B cell (primary cell): ENCODE measurements at regions not wholly inside any gene's neighbourhood (a gene's known extent, or its start where the extent isn't known, plus 50 kb on each side); places are given as distances from the start of the nearest gene placed in this dataset.

ENCODE experiments used
- ATAC-seq: fragments of 200-7000 bp; cut with Tn5 transposase; one replicate; pipeline ENCODE4 v1.10.0; 2021; ENCODE audit warnings: low read depth, mild to moderate bottlenecking, moderate number of reproducible peaks, moderate library complexity
- CTCF ChIA-PET: fragments of 350-600 bp; sonication (Branson Sonifier 250); formaldehyde crosslinking; loops from one replicate; lab custom pipeline; 2021; ENCODE audit warnings: antibody characterized with exemption, inconsistent platforms; lab: Charles Lee
- POLR2A ChIA-PET: fragments of 350-600 bp; sonication (Branson Sonifier 250); formaldehyde crosslinking; loops from one replicate; lab custom pipeline; 2021; ENCODE audit warnings: antibody characterized with exemption; lab: Charles Lee
- DNase-seq: peaks from one replicate; pipeline ENCODE4 v3.0.0; 2013
- H2AFZ ChIP-seq: 2 replicates; pipeline ENCODE4 v1.6.1; 2012; ENCODE audit warnings: mild to moderate bottlenecking, low read depth, low read length; ENCODE audit not compliant: insufficient read depth, poor library complexity, severe bottlenecking
- H3K27ac ChIP-seq, 2 donors: 1 replicate in 1 of 2; 2 replicates in 1 of 2; pipeline ENCODE4 v1.5.1; 2012 to 2013; ENCODE audit warnings: low read length in 2 of 2, mild to moderate bottlenecking in 2 of 2, moderate library complexity in 1 of 2
- H3K27me3 ChIP-seq, 4 experiments: fragments of 200-600 bp in 1 of 4; sonication (generic) in 1 of 4; replicated peaks in 1 of 4; 1 replicate in 2 of 4; 2 replicates in 2 of 4; pipeline versions ENCODE4 v1.6.1 to v1.7.0; 2013 to 2016; ENCODE audit warnings: low read length in 3 of 4, mild to moderate bottlenecking in 2 of 4, mixed read lengths in 1 of 4, moderate library complexity in 1 of 4; ENCODE audit not compliant: insufficient read depth in 4 of 4, control insufficient read depth in 3 of 4; ENCODE audit errors: control extremely low read depth in 1 of 4
- H3K36me3 ChIP-seq, 2 experiments: replicated peaks in 1 of 2; 1 replicate in 1 of 2; 2 replicates in 1 of 2; pipeline versions ENCODE4 v1.6.1 to v1.7.1; 2013; ENCODE audit warnings: low read length in 1 of 2; ENCODE audit not compliant: insufficient read depth in 2 of 2, control insufficient read depth in 1 of 2; ENCODE audit errors: control extremely low read depth in 1 of 2, extremely low read depth in 1 of 2
- H3K4me1 ChIP-seq, 2 donors: fragments of 200-600 bp in 1 of 2; sonication (generic) in 1 of 2; 1 replicate in 1 of 2; 2 replicates in 1 of 2; pipeline versions ENCODE4 v1.5.1 to v1.6.1; 2013 to 2017; ENCODE audit warnings: low read length in 2 of 2; ENCODE audit not compliant: control insufficient read depth in 2 of 2, insufficient read depth in 2 of 2
- H3K4me2 ChIP-seq: replicated peaks from 2 replicates; pipeline ENCODE3; 2012; ENCODE audit warnings: mild to moderate bottlenecking, low read depth, low read length; ENCODE audit not compliant: poor library complexity, severe bottlenecking
- H3K4me3 ChIP-seq, 5 experiments: fragments of 200-600 bp in 1 of 5; sonication (generic) in 1 of 5; 1 replicate in 3 of 5; 2 replicates in 2 of 5; pipeline versions ENCODE4 v1.5.1 to v1.7.0; 2011 to 2016; ENCODE audit warnings: low read length in 4 of 5, mild to moderate bottlenecking in 4 of 5, low read depth in 2 of 5, control low read depth in 1 of 5, moderate library complexity in 1 of 5; ENCODE audit not compliant: insufficient read depth in 1 of 5; ENCODE audit errors: control extremely low read depth in 1 of 5, extremely low read depth in 1 of 5
- H3K79me2 ChIP-seq: fragments of 200-600 bp; sonication (generic); one replicate; pipeline ENCODE4 v1.6.0; 2016; ENCODE audit warnings: low read length; ENCODE audit not compliant: control insufficient read depth, insufficient read depth
- H3K9ac ChIP-seq: fragments of 200-600 bp; sonication (generic); 2 replicates; pipeline ENCODE4 v1.6.1; 2017; ENCODE audit warnings: mild to moderate bottlenecking, low read length, moderate library complexity
- H3K9me3 ChIP-seq, 3 donors: one replicate each; pipeline versions ENCODE4 v1.6.1 to v1.7.1; 2013; ENCODE audit warnings: low read length in 2 of 3; ENCODE audit not compliant: control insufficient read depth in 2 of 3, insufficient read depth in 1 of 3; ENCODE audit errors: control extremely low read depth in 1 of 3
- H4K20me1 ChIP-seq: 2 replicates; pipeline ENCODE4 v1.6.0; 2012; ENCODE audit warnings: mild to moderate bottlenecking, low read length; ENCODE audit not compliant: insufficient read depth, control insufficient read depth, poor library complexity, severe bottlenecking
- H3K27ac Mint-ChIP-seq: one replicate; pipeline ENCODE4 v1.8.0; 2021; ENCODE audit warnings: mixed read lengths
- H3K27me3 Mint-ChIP-seq: one replicate; pipeline ENCODE4 v1.8.0; 2021; ENCODE audit warnings: mixed read lengths
- H3K4me1 Mint-ChIP-seq: one replicate; pipeline ENCODE4 v1.8.0; 2021; ENCODE audit warnings: mixed read lengths
- H3K4me3 Mint-ChIP-seq: one replicate; pipeline ENCODE4 v1.8.0; 2021; ENCODE audit warnings: mixed read lengths
- H3K9me3 Mint-ChIP-seq: one replicate; pipeline ENCODE4 v1.8.0; 2022; ENCODE audit warnings: mixed read lengths; ENCODE audit not compliant: insufficient read depth
- EZH2 ChIP-seq: IDR thresholded peaks from 2 replicates; pipeline ENCODE4 v1.6.1; 2012; ENCODE audit warnings: borderline replicate concordance, low read depth, mild to moderate bottlenecking, moderate library complexity, low read length; ENCODE audit not compliant: insufficient read depth, poor library complexity, severe bottlenecking
- WGBS: methylation state at CpG from one replicate; pipeline ENCODE4 v1.1.5; 2013; ENCODE audit warnings: missing lambda C conversion rate; ENCODE audit not compliant: insufficient coverage; 5-methylcytosine and 5-hydroxymethylcytosine counted together
- intact Hi-C: fragments of 100-400 bp; cut with micrococcal nuclease; formaldehyde crosslinking; loops from one replicate; pipeline ENCODE4 v1.10.0; 2022
- TF ChIP-seq, protein P1 (sequence below): fragments of 200-600 bp; IDR thresholded peaks from one replicate; pipeline ENCODE4 v1.8.0; 2022; ENCODE audit warnings: antibody characterized with exemption, mild to moderate bottlenecking

- no peak overlapping the region for H3K4me2 ChIP-seq
- no peaks in the 10 kb centered on the region for H4K20me1 ChIP-seq
- Mint-ChIP-seq H3K4me3 (no peak overlapping the region), H3K9me3 (peaks cover 7% of the 10 kb centered on the region), H3K4me1 (no peaks in the 10 kb centered on the region), H3K27me3 (peaks cover 3% of the 10 kb centered on the region), H3K27ac (no peak overlapping the region)
- ChIA-PET POLR2A (no interaction called here), CTCF (no interaction called here)
- no peak overlapping the region for H3K9ac ChIP-seq
- no peak for TF ChIP-seq EZH2
- TF ChIP-seq, protein P1, sequence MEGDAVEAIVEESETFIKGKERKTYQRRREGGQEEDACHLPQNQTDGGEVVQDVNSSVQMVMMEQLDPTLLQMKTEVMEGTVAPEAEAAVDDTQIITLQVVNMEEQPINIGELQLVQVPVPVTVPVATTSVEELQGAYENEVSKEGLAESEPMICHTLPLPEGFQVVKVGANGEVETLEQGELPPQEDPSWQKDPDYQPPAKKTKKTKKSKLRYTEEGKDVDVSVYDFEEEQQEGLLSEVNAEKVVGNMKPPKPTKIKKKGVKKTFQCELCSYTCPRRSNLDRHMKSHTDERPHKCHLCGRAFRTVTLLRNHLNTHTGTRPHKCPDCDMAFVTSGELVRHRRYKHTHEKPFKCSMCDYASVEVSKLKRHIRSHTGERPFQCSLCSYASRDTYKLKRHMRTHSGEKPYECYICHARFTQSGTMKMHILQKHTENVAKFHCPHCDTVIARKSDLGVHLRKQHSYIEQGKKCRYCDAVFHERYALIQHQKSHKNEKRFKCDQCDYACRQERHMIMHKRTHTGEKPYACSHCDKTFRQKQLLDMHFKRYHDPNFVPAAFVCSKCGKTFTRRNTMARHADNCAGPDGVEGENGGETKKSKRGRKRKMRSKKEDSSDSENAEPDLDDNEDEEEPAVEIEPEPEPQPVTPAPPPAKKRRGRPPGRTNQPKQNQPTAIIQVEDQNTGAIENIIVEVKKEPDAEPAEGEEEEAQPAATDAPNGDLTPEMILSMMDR: no peak
- H2AFZ ChIP-seq: no peak overlapping the region
- no peak for DNase-seq
- no peaks in the 10 kb centered on the region for H3K36me3 ChIP-seq
- no peaks in the 10 kb centered on the region for H3K79me2 ChIP-seq
- peaks cover 0 to 31% (median 8%) of the 10 kb centered on the region in 3 donors for H3K9me3 ChIP-seq
- H3K27ac ChIP-seq: no peak overlapping the region
- intact Hi-C loops: no loop called here
- no peak for ATAC-seq
- H3K27me3 ChIP-seq: no peaks in the 10 kb centered on the region
- no peak overlapping the region for H3K4me3 ChIP-seq
- no CpG with 5 or more reads among the region's 1 CpG for WGBS
- no peaks in the 10 kb centered on the region for H3K4me1 ChIP-seq
Measured at GRCh38 chr12:70157099-70157498, 86.1 kb upstream of the CNOT2 start.

GRCh38 chr12:70165450-70165849 is 77.8 kb upstream of the CNOT2 start:
- WGBS: 88% methylated on average over 2 of the region's 4 CpGs
- ChIA-PET CTCF (no interaction called here), POLR2A (no interaction called here)
- Histone ChIP-seq H4K20me1 (no peaks in the 10 kb centered on the region), H3K9me3 (no peaks in the 10 kb centered on the region), H3K27me3 (no peaks in the 10 kb centered on the region), H3K79me2 (no peaks in the 10 kb centered on the region), H3K9ac (no peak overlapping the region), H3K27ac (no peak overlapping the region), H3K4me1 (no peaks in the 10 kb centered on the region), H3K4me2 (no peak overlapping the region), H3K36me3 (no peaks in the 10 kb centered on the region), H2AFZ (no peak overlapping the region), H3K4me3 (no peak overlapping the region)
- no peak for DNase-seq
- no peak for ATAC-seq
- Mint-ChIP-seq H3K27ac (no peak overlapping the region), H3K4me3 (no peak overlapping the region), H3K9me3 (peaks cover 5% of the 10 kb centered on the region), H3K27me3 (peaks cover 4% of the 10 kb centered on the region), H3K4me1 (no peaks in the 10 kb centered on the region)
- intact Hi-C loops: no loop called here
- no peak for TF ChIP-seq EZH2
- TF ChIP-seq, protein P1: no peak
